ENCODE measurements at regions not wholly inside any gene's neighbourhood (a gene's known extent, or its start where the extent isn't known, plus 50 kb on each side); places are given as distances from the start of the nearest gene placed in this dataset.

GRCh38 chr2:17311106-17311619, 207.1 kb downstream of the RAD51AP2 start:
- Histone ChIP-seq H3K27ac (ENCODE audit: insufficient read depth, low read depth, low read length, poor library complexity, severe bottlenecking) (no peak overlapping the region), H3K4me3 (ENCODE audit: insufficient read depth, low read depth, low read length) (no peak overlapping the region), H3K36me3 (ENCODE audit: control insufficient read depth, insufficient read depth, low read length) (no peaks in the 10 kb centered on the region), H3K9me3 (ENCODE audit: control insufficient read depth, low read length) (no peaks in the 10 kb centered on the region), H3K4me1 (ENCODE audit: control insufficient read depth, insufficient read depth, low read length) (no peaks in the 10 kb centered on the region), H3K27me3 (ENCODE audit: control insufficient read depth, insufficient read depth, low read length, poor library complexity, severe bottlenecking) (no peaks in the 10 kb centered on the region)
- WGBS, 2 experiments: 0 to 58% methylated on average over 1 to 2 of the region's 2 CpGs

GRCh38 chr2:17309741-17310339, 208.4 kb downstream of the RAD51AP2 start:
- no peaks in the 10 kb centered on the region for H3K36me3 ChIP-seq (ENCODE audit: control insufficient read depth, insufficient read depth, low read length)
- no peak overlapping the region for H3K4me3 ChIP-seq (ENCODE audit: insufficient read depth, low read depth, low read length)
- no peaks in the 10 kb centered on the region for H3K9me3 ChIP-seq (ENCODE audit: control insufficient read depth, low read length)
- H3K4me1 ChIP-seq (ENCODE audit: control insufficient read depth, insufficient read depth, low read length): no peaks in the 10 kb centered on the region
- H3K27me3 ChIP-seq (ENCODE audit: control insufficient read depth, insufficient read depth, low read length, poor library complexity, severe bottlenecking): no peaks in the 10 kb centered on the region
- 25% methylated on average over 5 to 6 of the region's 6 CpGs for WGBS, 2 experiments
- H3K27ac ChIP-seq (ENCODE audit: insufficient read depth, low read depth, low read length, poor library complexity, severe bottlenecking): no peak overlapping the region

GRCh38 chr2:17309181-17309580, 209.1 kb downstream of the RAD51AP2 start:
- no peak overlapping the region for H3K4me3 ChIP-seq (ENCODE audit: insufficient read depth, low read depth, low read length)
- H3K9me3 ChIP-seq (ENCODE audit: control insufficient read depth, low read length): no peaks in the 10 kb centered on the region
- no peaks in the 10 kb centered on the region for H3K36me3 ChIP-seq (ENCODE audit: control insufficient read depth, insufficient read depth, low read length)
- H3K27me3 ChIP-seq (ENCODE audit: control insufficient read depth, insufficient read depth, low read length, poor library complexity, severe bottlenecking): no peaks in the 10 kb centered on the region
- no peak overlapping the region for H3K27ac ChIP-seq (ENCODE audit: insufficient read depth, low read depth, low read length, poor library complexity, severe bottlenecking)
- H3K4me1 ChIP-seq (ENCODE audit: control insufficient read depth, insufficient read depth, low read length): no peaks in the 10 kb centered on the region
- WGBS, 2 experiments: 89 to 100% methylated on average over 2 of the region's 2 CpGs

DNA sequence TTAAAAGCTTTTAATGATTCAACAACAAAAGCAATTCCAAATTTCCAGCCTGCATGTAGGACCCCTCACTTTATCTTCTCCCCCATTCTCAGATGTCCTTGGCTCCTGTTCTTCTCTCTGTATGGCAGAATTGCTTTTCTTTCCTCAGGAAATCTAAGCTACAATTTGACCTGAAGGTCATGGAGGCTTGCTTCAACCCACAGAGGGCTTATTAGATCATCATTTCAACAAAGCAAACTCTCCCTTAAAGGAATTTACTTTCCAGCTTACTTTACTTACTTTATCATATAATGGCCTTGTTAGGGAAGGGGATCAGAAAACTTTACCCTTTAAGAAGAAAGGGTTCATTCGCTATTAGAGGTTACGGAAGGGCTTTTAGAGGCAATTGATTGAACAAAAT, 211.5 kb downstream of the RAD51AP2 start:
- peaks cover 4% of the 10 kb centered on the region for H3K4me1 ChIP-seq (ENCODE audit: control insufficient read depth, insufficient read depth, low read length)
- no peak overlapping the region for H3K4me3 ChIP-seq (ENCODE audit: insufficient read depth, low read depth, low read length)
- no peaks in the 10 kb centered on the region for H3K36me3 ChIP-seq (ENCODE audit: control insufficient read depth, insufficient read depth, low read length)
- no peaks in the 10 kb centered on the region for H3K27me3 ChIP-seq (ENCODE audit: control insufficient read depth, insufficient read depth, low read length, poor library complexity, severe bottlenecking)
- 100% methylated on average over 1 to 2 of the region's 2 CpGs for WGBS, 2 experiments
- H3K9me3 ChIP-seq (ENCODE audit: control insufficient read depth, low read length): no peaks in the 10 kb centered on the region
- no peak overlapping the region for H3K27ac ChIP-seq (ENCODE audit: insufficient read depth, low read depth, low read length, poor library complexity, severe bottlenecking)

DNA sequence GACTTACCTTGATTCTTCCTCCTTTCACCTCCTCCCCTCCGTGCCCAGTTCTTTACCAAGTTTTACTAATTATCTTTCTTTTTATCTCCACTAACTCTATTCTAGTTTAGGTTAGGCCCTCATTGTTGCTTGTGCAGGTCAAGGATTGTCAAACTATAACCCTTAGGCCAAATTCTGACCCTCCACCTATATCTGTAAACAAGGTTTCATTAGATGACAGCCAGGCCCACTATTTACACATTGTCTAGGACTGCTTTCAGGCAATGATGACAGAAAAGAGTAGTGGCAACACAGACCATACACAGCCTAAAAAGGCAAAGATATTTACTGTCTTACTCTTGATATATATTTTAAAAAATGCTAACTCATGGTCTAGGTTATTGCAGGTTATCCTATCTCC, 212.0 kb downstream of the RAD51AP2 start:
- Histone ChIP-seq H3K4me1 (ENCODE audit: control insufficient read depth, insufficient read depth, low read length) (peaks cover 4% of the 10 kb centered on the region), H3K27me3 (ENCODE audit: control insufficient read depth, insufficient read depth, low read length, poor library complexity, severe bottlenecking) (no peaks in the 10 kb centered on the region), H3K36me3 (ENCODE audit: control insufficient read depth, insufficient read depth, low read length) (no peaks in the 10 kb centered on the region), H3K9me3 (ENCODE audit: control insufficient read depth, low read length) (no peaks in the 10 kb centered on the region), H3K27ac (ENCODE audit: insufficient read depth, low read depth, low read length, poor library complexity, severe bottlenecking) (no peak overlapping the region), H3K4me3 (ENCODE audit: insufficient read depth, low read depth, low read length) (no peak overlapping the region)
- 95 to 100% methylated on average over 1 of the region's 1 CpG for WGBS, 2 experiments

GRCh38 chr2:17303521-17303920, 214.7 kb downstream of the RAD51AP2 start:
- no peaks in the 10 kb centered on the region for H3K27me3 ChIP-seq (ENCODE audit: control insufficient read depth, insufficient read depth, low read length, poor library complexity, severe bottlenecking)
- no peak overlapping the region for H3K27ac ChIP-seq (ENCODE audit: insufficient read depth, low read depth, low read length, poor library complexity, severe bottlenecking)
- 61% methylated on average over 2 of the region's 2 CpGs for WGBS, 2 experiments
- H3K36me3 ChIP-seq (ENCODE audit: control insufficient read depth, insufficient read depth, low read length): no peaks in the 10 kb centered on the region
- H3K4me3 ChIP-seq (ENCODE audit: insufficient read depth, low read depth, low read length): no peak overlapping the region
- peaks cover 4% of the 10 kb centered on the region for H3K4me1 ChIP-seq (ENCODE audit: control insufficient read depth, insufficient read depth, low read length)
- H3K9me3 ChIP-seq (ENCODE audit: control insufficient read depth, low read length): no peaks in the 10 kb centered on the region

DNA sequence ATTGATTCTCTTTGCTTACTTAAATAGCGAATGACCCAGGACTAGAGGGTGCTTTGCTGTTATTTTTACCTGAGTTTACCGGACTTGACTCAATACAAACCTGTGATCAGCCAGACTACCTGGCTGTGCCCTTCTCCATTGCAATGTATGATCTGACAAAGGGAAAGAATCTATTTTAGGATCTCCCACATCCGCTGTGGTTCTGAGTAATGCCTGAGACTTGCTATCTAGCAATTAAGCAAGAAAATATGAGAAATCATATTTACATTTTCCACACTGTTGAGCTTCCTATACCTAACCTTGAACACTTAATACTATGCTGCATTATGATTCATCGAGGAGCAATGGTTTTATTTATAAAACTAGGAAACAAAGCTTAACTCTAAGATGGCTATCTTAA, 215.2 kb downstream of the RAD51AP2 start:
- Histone ChIP-seq H3K27ac (ENCODE audit: insufficient read depth, low read depth, low read length, poor library complexity, severe bottlenecking) (no peak overlapping the region), H3K27me3 (ENCODE audit: control insufficient read depth, insufficient read depth, low read length, poor library complexity, severe bottlenecking) (no peaks in the 10 kb centered on the region), H3K9me3 (ENCODE audit: control insufficient read depth, low read length) (no peaks in the 10 kb centered on the region), H3K4me3 (ENCODE audit: insufficient read depth, low read depth, low read length) (no peak overlapping the region), H3K36me3 (ENCODE audit: control insufficient read depth, insufficient read depth, low read length) (no peaks in the 10 kb centered on the region), H3K4me1 (ENCODE audit: control insufficient read depth, insufficient read depth, low read length) (peaks cover 4% of the 10 kb centered on the region)
- WGBS, 2 experiments: 92 to 94% methylated on average over 3 to 4 of the region's 4 CpGs

DNA sequence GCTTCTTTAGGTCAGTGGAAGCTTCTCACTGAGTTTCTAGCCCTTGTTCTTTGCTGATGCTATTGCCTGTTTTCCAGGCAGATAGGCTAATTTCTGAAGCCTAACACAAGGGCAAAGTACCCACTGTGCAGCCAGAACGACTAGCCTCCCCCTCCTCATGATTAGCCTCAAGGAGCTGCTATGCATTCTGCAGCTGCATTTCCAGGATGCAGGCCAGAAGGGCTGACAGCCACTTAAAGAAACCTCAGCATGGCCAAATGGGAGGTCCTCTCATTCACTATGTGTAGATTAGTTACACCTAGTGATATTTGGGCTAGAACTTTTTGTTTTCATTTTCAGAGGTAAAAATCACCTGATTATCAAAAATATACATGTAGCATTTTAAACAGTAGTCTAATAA, 216.0 kb downstream of the RAD51AP2 start:
- 20 to 29% methylated on average over 1 of the region's 1 CpG for WGBS, 2 experiments
- H3K4me1 ChIP-seq (ENCODE audit: control insufficient read depth, insufficient read depth, low read length): peaks cover 4% of the 10 kb centered on the region
- H3K36me3 ChIP-seq (ENCODE audit: control insufficient read depth, insufficient read depth, low read length): no peaks in the 10 kb centered on the region
- no peak overlapping the region for H3K27ac ChIP-seq (ENCODE audit: insufficient read depth, low read depth, low read length, poor library complexity, severe bottlenecking)
- H3K4me3 ChIP-seq (ENCODE audit: insufficient read depth, low read depth, low read length): no peak overlapping the region
- H3K9me3 ChIP-seq (ENCODE audit: control insufficient read depth, low read length): no peaks in the 10 kb centered on the region
- no peaks in the 10 kb centered on the region for H3K27me3 ChIP-seq (ENCODE audit: control insufficient read depth, insufficient read depth, low read length, poor library complexity, severe bottlenecking)

DNA sequence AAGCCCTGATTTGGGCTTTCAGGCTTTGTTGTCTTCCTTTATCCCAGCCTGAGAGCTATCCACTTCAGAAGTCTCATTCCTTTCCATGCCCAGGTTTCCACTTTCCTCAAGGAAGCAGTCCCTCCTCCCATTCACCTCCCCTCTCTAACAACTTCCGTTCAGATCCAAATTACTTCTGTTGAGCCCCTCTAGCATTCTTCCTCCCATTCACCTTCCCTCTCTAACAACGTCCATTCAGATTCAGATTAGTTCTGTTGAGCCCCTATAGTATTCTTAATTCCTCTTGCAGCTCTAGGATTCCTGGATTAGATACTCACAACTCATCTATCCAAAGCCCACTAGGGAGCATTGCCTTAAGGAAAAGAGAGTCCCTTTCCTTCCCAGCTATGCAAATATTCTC, 216.8 kb downstream of the RAD51AP2 start:
- 22 to 28% methylated on average over 2 of the region's 2 CpGs for WGBS, 2 experiments
- H3K9me3 ChIP-seq (ENCODE audit: control insufficient read depth, low read length): no peaks in the 10 kb centered on the region
- no peak overlapping the region for H3K27ac ChIP-seq (ENCODE audit: insufficient read depth, low read depth, low read length, poor library complexity, severe bottlenecking)
- no peaks in the 10 kb centered on the region for H3K27me3 ChIP-seq (ENCODE audit: control insufficient read depth, insufficient read depth, low read length, poor library complexity, severe bottlenecking)
- H3K4me3 ChIP-seq (ENCODE audit: insufficient read depth, low read depth, low read length): no peak overlapping the region
- no peaks in the 10 kb centered on the region for H3K36me3 ChIP-seq (ENCODE audit: control insufficient read depth, insufficient read depth, low read length)
- peaks cover 4% of the 10 kb centered on the region for H3K4me1 ChIP-seq (ENCODE audit: control insufficient read depth, insufficient read depth, low read length)

- no peak overlapping the region for H3K27ac ChIP-seq (ENCODE audit: insufficient read depth, low read depth, low read length, poor library complexity, severe bottlenecking)
- no peaks in the 10 kb centered on the region for H3K9me3 ChIP-seq (ENCODE audit: control insufficient read depth, low read length)
- H3K36me3 ChIP-seq (ENCODE audit: control insufficient read depth, insufficient read depth, low read length): no peaks in the 10 kb centered on the region
- no peaks in the 10 kb centered on the region for H3K27me3 ChIP-seq (ENCODE audit: control insufficient read depth, insufficient read depth, low read length, poor library complexity, severe bottlenecking)
- H3K4me1 ChIP-seq (ENCODE audit: control insufficient read depth, insufficient read depth, low read length): peaks cover 4% of the 10 kb centered on the region
- no peak overlapping the region for H3K4me3 ChIP-seq (ENCODE audit: insufficient read depth, low read depth, low read length)
Measured at GRCh38 chr2:17299891-17300540, 218.2 kb downstream of the RAD51AP2 start.

Measured in ectodermal cell (in vitro differentiated cells).